NCI-H524 (cell line): ENCODE measurements at regions not wholly inside any gene's neighbourhood (a gene's known extent, or its start where the extent isn't known, plus 50 kb on each side); places are given as distances from the start of the nearest gene placed in this dataset.

ENCODE experiments used
- DNase-seq, 2 experiments: peaks; one replicate each; lab custom pipeline; 2025; lab: John Stamatoyannopoulos, UW

DNA sequence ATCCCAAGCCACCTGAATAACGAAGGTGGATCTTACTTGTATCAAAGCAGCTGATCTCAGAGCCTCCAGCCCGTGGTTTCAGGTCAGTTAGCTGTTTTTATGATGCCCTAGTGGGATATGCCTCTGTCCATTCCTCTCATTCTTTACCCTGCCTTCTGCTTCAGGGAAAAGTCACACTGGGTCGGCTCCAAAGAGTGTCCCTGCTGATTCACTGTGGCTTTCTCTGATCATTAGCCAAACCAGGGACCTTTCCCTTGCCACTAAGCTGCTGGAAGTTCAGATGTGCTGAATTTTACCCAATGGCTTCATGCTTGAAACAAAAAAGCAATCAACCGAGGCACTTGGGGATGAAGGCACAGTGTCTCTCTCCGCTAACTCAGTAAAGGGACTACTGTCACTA lies 170.2 kb upstream of the SALL1 start:
- no peak for DNase-seq

DNA sequence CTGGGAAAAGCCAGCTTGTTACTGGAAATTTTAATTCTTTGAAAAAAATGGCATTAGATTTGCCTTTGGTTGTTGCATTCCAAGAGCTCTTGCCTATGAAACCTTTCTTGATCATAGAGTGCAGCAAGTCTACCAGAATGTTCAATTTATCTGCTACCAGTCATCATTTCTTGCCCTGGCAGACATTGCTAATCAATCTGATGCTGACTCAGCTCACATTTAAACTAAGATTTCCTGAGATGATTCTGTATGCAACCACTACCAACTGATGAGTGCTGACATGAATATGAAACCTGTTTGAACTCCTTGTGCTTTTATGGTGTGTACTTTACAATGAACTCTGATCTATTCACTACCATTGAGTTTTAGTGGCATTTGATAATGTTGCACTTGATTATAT lies 166.5 kb upstream of the SALL1 start:
- DNase-seq = no peak

DNA sequence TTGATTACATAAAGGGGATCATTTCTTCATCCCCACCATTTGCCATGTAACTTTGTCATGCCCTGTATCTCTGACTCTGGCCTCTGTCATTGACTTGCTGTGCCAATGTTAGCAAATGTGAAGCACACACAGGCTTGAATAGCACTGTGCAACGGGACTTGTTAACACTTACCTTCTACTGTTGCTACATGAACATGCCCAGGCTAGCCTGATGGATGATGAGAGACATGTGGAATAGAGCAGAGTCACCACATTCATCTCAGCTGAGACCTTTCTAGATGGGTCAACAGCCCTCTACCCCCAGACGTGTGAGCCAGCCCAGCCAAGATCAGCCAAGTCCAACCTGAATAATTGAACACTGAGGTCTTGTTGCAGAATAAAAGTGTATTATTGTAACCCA lies 162.1 kb upstream of the SALL1 start:
- DNase-seq = no peak

DNA sequence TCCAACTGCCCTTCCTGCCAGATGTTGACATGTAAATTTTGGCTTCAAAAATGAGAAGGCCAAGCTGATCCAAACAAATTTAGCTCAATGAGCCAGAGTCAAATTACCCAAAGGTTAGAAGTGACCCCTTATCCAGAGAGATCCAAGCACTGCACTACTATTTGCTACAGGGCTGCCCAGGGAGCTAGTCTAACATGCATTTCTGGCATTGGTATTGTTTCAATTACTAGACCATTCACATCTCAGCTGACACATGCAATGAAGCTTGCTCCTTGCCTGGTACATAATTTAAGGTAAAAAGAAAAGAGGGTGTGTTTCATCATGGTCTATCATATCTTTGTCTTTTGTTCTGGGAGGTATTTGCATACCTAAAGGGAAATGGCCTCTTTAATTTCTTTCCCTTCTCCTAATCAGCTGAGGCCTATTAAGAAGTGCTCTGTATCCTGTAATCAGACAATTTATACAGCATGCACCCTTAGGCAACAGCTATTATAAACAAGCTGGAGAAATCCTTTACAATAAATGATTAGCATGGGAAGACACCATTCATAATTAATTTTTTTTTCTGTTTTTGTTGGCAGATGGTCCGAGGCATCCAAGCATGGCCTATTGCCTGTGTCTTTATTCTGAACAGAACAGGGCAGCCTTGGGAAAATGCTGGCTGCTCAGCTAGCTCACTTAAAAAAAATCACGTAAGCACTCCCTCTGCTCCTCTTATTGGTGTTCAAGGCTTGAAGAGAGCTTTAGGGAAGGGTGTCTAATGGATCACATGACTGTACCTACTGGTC lies 161.5 kb upstream of the SALL1 start:
- peak in 1 of 2 experiments; percentile 43 for DNase-seq

DNA sequence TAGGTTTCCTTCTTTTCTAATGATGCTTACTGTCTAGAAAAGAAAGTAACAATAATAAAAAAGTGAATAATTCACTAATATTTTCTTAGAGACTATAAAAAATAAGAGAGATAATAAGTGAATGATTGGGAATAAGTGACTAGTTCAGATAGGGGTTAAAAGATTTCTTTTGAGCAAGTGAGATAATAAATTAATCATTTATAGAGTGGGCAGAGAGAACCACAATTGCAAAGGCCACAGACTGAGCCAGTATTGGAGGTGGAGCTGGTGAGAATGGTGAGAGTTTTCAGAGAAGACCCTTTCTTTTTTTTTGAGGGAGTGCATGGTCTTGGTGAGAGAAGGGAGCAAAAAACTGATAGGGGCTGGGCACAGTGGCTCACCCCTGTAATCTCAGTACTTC lies 159.1 kb upstream of the SALL1 start:
- no peak for DNase-seq

DNA sequence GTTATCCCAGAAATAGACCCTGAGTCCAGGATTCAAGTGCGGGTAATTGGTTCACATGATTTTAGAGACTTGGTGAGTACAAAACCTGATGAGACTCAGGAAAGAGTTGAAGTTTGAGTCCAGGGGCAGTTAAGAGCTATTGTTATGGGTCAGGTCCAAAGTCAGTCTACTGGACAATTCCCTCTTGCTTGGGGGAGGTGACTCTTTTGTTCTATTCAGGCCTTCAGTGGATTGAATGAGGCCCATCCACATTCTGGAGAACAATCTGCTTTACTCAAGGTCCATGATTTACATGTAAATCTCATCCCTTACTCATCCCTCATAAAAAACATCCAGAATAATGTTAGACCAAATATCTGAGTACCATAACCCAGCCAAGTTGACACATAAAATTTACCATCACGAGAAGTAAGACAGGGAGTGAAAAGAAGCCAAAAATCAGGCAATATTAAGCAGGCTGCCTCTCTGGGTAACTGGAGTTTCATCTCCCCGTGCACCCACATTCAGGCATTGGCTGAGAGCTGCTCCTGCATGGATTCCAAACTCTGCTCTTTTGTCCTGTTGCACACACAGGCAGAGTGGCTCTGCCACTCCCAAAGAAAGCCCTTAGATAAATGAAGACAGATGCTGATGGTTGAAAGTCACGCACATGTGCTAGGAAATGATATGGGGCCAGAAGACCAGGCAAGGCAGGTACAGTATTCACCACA lies 156.0 kb upstream of the SALL1 start:
- DNase-seq = no peak

DNA sequence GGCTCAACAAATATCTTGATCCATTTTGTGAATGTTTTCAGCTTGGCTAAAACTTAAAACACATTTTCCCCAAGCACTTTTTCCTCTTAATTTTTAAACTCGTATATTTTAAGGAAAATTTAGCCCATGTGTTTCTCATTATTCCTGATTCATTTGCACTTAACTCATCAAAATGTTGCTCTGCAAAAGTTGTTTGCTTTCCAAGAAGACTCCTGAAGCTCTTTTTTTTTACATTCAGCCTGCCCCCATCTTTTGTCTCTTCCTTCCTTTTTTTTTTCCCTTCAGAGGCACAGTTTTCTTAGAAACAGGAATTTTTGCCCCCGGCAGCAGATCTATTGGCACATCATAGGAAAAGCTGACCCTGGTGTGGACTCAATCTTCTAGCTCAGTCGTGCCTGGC lies 155.0 kb upstream of the SALL1 start:
- no peak for DNase-seq

DNA sequence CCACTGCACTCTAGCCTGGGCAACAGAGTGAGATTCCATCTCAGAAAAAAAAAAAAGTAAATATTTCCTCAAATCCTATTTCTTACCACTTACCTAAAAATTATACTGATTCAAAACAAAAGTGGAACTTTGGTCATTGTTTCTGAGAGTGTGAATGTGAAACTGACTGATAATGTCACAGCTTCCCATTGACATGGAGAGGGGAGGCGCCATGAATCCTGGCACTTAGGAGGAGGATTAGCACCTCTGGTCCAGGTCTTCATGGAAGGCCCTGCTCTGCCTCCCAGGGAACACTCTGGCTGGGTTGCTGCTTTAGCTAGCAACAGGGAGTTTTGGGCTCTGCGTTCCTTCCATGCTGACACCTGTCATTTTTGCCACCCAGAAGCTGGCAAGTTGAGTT lies 154.3 kb upstream of the SALL1 start:
- no peak for DNase-seq

DNA sequence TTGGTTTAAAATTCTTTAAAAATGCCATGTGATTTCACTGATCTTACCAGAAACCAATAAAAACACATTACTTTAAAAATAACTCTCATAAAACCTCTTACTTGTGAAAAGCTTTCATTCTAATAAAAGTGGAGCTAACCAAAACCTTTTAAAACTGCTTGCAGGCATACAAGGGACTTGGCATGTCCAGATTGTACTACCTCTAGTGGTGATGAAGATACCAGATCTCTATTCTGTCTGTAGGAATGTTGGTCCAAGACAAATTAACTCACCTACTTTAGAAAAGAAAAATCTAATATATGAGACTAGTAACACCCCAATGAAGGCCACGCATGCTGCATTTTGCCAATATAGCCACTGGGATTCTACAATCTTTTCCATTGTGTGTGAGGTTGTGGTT lies 151.0 kb upstream of the SALL1 start:
- DNase-seq = no peak

DNA sequence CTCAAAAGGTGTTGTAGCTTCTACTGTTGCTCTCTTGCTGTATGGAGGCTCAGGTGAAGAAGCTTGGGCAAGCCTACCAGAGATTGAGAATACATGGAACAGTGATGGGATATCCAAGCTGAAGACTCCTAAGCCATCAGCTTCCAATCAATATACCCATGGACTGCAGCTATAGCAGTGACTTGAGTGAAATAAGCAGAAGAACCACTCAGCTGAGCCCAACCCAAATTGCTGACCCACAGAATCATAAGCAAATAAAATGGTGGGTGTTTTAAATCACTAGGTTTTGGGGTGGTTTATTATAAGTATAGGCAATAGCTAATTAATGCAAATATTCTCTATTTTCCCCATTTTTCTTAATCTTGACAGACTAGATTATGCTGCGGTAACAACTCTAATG lies 147.7 kb upstream of the SALL1 start:
- no peak for DNase-seq

DNA sequence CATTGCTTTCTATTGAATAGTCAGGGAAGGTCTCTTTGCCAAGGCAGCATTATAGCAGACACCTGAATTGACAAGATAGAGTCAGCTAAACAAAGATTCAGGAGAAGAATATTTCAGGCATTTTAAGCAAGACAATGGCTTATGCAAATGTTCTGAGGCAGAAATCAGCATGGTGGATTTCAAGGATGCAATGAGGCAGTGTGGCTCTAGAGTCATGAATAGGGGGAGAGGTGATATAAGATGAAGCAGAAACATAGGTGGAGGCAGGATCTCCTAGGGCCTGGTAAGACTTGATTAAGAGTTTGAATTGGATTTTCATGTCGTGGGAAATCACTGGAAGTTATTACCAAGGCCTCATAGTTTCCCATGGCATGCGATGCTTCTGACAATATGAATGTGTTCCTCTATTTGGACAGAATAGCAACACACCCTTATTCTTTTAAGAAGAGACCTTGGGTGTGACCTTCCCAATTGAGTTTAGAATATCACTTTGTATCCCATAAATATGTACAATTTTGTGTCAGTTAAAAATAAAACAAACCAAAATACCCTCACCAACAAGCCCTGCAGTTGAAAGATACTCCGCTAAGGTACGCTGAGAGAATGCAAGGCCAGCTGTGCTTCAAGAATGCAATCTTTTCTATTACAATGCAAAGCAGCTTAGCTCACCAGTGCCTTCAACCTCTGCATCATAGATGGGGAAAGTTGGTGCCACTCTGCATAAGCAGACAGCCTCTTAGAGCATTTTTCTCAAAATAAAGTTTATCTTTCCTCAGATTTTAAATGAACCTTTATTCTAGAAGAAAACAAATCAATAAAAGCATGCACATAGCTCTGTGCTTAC lies 139.6 kb upstream of the SALL1 start:
- DNase-seq = no peak

DNA sequence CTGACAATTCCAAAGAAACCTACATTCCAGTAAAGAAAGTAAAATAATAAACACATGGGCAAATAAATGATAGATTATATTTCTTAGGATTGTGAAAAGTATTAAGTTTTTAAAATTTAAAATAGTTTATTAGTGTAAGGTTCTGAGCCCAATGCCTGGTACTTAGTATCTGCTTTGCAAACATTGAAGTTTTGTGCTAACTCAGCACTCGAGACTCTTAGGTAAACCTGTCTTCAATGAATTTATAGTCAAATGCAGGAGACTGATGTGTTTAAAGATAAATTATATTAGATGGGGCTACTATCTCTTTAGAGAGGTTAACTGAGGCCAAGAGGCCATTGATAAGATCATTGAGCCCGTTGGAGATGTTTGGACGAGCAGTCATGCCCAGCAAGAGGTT lies 138.3 kb upstream of the SALL1 start:
- DNase-seq = no peak

DNA sequence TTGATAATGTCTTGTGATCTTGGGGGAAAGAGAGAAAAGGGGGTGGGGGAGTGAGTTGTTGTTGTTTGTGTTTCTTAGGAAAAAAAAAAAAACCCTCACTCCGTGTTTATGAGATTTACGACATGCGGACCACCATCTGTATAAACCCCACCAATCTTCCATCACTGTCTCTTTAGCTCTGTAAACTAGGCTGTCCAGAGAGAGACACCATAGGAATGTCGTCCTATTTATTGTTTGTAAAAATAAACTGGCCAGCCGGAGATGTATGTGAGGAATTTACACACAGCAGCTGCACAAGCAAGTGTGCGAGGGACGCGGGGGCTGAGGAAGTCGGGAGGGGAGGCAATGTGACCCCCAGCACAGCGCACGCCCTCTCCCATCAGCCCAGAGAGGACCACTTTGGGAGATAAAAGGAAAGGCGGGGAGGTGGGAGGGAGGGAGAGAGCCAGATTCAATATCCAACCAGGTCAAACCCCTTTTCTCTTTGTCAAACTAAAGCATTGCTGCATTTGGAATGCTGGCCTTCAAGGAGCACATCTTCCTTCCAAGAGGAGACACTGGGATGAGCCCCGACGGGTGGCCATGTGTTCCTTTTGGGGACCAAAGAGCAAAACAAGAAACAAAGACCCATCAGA lies 136.2 kb upstream of the SALL1 start:
- DNase-seq = no peak

DNA sequence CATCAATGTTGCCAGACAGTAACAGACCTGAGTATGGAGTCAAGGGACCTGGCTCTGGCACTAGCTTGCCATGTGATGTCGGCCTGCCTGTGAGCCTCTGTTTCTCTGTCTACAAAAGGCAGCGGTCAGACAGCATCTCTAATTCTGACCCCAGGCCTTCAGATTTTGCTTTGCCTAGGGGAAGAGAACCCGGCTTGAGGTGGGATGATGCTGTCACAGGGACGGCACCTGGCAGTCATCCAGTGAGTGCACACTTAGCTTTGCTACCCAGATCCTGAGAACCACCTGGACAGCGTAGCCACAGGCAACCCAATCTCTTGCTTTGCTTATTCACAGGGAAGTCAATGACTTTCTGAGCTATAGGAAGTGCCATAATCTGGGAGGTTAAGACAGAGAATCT lies 135.2 kb upstream of the SALL1 start:
- no peak for DNase-seq

DNA sequence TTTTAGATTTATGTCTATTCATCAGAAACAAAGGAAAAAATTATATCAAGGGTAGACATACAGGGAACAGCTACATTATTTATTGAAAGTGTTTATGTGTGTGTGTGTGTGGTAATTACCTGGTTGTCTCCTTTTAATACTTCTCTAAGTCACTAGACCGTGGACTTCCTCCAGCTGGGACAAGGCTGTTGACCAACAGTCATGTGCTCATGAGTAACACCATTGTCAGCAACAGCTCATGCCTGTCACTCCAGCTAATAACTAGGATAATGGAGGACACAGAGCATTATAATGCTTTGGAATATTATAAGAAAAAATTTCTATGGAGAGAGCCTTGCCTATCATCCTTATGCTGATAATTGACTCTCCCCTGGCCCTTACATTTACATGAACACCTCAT lies 125.3 kb upstream of the SALL1 start:
- no peak for DNase-seq

DNA sequence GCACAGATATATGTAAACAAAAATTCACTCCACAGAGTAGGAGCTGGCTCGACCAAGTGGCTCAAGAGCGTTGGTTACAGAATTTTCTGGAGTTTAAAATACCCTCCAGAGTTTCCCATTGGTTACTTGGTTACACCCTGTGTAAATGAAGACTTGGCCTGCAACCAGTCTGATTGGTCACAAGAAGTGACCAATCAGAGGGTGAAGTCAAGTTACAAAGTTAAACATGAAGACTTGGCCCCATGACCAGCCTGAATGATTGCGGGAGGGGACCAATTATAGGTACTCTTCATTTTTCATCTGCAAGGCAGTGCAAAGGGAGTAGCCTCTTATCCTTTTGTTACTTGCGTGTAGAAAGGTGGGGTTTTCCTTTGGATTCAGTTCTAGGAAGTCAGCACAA lies 121.3 kb upstream of the SALL1 start:
- no peak for DNase-seq

DNA sequence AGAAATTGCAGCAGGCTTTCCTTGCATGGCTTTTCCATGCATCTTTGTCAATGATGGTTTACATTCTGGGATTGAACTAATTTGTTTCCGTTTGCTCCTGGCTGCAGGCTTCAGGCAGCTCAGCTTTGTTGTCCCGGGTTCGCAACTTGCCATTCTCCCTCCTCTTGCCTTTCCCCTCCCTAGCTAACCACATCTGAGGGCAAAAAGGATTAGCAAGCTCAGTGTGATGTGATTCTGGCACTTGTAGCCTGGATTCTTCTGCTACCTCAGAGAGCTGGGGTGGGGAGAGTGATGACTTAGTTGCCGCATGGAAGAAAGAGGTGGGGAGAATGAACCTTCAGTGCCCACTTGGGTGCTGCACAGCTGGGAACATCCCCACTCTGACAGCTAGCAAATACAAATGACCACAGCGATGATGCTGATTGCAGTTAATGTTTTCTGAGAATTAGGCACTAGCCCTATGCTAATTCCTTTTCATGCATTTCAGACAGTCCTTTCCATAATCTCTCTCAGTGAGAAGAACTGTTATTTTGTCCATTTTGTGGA lies 120.2 kb upstream of the SALL1 start:
- DNase-seq = no peak

DNA sequence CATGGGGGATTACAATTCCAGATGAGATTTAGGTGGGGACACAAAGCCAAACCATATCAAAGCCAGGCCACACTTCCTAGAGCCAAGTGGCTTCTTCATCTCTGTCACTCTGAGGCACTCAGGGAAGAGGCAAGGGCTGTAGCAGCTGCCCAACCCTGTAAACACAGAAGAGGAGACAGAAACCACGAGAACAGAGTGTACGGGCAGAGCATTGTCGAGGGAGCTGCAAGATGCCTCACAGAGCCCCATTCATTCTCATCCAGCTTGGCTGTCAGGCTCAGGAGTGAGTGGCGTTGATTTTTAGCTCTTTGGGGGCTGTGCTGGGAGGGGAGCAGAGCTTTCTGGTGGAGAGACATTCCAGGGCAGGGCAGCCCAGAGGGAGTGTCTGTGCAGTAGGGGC lies 117.2 kb upstream of the SALL1 start:
- no peak for DNase-seq

DNA sequence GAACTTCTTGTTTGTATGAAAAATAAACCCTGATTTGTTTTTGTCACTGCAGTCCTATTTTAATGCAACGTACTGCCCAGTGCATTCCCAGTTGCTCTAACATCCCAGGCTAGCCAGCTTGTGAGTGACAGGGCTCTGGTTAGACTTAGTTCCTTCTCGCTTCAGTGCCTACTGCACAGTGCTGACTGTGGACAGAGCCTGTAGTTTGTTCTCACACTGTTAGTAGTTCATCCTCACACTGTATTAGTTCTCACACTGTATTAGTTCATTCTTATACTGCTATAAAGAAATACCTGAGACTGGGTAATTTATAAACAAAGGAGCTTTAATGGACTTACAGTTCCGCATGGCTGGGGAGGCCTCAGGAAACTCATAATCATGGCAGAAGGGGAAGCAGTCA lies 116.6 kb upstream of the SALL1 start:
- no peak for DNase-seq

DNA sequence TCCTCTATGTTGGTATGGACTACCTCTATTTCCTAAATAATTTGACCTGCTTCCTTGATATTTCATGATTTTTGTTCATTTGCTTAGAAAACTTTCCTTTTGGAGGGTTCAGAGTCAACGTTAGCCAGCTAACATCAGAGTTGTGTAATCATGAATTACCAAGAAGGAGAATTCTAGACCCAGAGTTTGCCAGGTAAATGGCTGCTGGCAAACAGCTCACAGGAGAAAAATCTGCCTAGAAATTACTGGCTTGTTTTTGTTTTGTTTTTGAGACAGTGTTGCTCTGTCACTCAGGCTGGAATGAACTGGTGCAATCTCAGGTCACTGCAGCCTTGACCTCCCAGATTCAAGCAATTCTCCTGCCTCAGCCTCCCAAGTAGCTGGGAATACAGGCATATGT lies 111.4 kb upstream of the SALL1 start:
- DNase-seq = no peak

DNA sequence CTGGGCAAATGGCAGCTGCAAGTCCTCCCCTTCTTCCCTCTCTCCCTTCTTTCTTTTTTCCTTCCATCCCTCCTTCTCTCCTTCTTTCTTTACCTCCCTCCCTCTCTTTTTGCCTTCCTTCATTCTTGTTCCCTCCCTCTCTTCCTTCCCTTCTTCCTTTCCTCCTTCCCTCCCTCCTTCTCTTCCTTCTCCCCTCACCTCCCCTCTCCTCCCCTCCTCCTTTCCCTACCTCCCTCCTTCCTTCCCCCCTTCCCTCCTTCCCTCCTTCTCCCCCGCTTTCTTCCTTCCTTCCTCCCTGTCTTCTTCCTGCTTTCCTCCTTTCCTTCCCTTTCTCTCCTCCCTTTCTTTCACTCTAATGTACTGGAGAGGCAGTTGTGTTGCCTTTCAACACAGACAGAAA lies 110.8 kb upstream of the SALL1 start:
- DNase-seq = no peak

DNA sequence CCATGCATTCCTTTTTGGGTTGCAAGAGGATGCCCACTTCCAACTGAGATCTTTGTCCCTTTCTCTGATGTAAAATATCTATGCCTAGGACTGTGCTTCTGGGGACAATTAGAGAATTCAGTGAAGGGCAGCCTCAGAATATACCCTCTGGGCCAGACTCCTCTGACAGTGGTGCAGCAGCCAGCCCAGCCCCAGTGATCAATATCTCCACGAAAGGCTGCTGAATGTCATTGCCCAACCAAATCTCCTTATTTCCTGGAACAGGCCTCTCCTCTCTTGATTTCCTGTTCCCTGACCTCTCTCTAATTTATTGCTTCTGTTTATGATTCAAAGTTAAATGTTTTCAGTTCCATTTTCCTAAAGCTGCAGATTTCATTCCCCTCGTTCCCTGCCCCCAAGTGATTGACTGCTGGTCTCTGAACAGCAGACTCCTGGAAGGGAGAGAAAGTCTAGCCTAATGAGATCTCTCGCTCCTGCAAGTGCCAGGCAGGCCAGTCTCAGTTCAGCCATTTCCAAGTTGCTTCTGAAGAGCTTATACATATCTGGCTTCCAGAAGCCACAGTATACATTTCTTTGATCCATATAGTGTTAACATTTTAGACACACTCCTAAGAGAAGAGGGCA lies 104.4 kb upstream of the SALL1 start:
- DNase-seq = no peak
